HEK293 (cell line): ENCODE measurements at regions not wholly inside any gene's neighbourhood (a gene's known extent, or its start where the extent isn't known, plus 50 kb on each side); places are given as distances from the start of the nearest gene placed in this dataset.

Experiments
- KLF17 ChIP-seq: fragments of 450-650 bp; formaldehyde crosslinking; IDR thresholded peaks from 2 replicates; pipeline ENCODE4 v1.5.1; 2016; ENCODE audit warnings: missing biosample characterization, missing genetic modification characterization
- ZNF114 ChIP-seq: fragments of 450-650 bp; formaldehyde crosslinking; IDR thresholded peaks from 2 replicates; pipeline ENCODE4 v1.5.0; 2017; ENCODE audit warnings: missing biosample characterization, missing genetic modification characterization
- ZNF146 ChIP-seq: fragments of 450-650 bp; formaldehyde crosslinking; IDR thresholded peaks from 2 replicates; pipeline ENCODE4 v1.5.1; 2016; ENCODE audit warnings: missing biosample characterization, missing genetic modification characterization
- ZNF169 ChIP-seq: fragments of 450-650 bp; formaldehyde crosslinking; IDR thresholded peaks from 2 replicates; pipeline ENCODE4 v1.5.1; 2016; ENCODE audit warnings: missing biosample characterization, missing genetic modification characterization
- TF ChIP-seq, protein P1 (sequence below): fragments of 450-650 bp; formaldehyde crosslinking; IDR thresholded peaks from 2 replicates; pipeline ENCODE4 v1.5.1; 2016; ENCODE audit warnings: missing biosample characterization, missing genetic modification characterization
- TF ChIP-seq, protein P2 (sequence below): fragments of 450-650 bp; formaldehyde crosslinking; IDR thresholded peaks from 2 replicates; pipeline ENCODE4 v1.5.1; 2016; ENCODE audit warnings: missing biosample characterization, missing genetic modification characterization

DNA sequence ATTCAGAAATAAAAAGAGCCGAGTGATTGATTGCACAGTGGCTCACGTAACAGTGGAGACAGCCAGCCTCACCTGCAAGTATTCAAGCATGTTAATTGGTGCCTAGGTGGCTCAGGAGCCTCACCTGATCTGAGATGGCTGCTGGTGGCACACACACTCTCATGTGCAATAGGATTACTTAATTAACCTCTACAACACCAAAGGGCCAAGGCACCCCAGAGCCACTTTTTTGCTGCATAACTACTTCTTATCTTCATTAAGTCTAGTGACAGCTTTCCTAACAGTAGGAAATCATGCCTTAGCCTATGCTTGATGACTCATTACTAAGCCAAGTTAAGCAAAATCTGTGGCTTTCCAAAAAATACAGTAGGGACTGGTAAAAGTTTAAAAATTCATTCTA, 117.3 kb upstream of the NOCT start:
- TF ChIP-seq KLF17 (tag by site-specific recombination) (no peak), ZNF169 (no peak), ZNF146 (no peak), ZNF114 (tag by site-specific recombination) (no peak)
- TF ChIP-seq, protein P1, sequence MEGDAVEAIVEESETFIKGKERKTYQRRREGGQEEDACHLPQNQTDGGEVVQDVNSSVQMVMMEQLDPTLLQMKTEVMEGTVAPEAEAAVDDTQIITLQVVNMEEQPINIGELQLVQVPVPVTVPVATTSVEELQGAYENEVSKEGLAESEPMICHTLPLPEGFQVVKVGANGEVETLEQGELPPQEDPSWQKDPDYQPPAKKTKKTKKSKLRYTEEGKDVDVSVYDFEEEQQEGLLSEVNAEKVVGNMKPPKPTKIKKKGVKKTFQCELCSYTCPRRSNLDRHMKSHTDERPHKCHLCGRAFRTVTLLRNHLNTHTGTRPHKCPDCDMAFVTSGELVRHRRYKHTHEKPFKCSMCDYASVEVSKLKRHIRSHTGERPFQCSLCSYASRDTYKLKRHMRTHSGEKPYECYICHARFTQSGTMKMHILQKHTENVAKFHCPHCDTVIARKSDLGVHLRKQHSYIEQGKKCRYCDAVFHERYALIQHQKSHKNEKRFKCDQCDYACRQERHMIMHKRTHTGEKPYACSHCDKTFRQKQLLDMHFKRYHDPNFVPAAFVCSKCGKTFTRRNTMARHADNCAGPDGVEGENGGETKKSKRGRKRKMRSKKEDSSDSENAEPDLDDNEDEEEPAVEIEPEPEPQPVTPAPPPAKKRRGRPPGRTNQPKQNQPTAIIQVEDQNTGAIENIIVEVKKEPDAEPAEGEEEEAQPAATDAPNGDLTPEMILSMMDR: no peak
- TF ChIP-seq, protein P2, sequence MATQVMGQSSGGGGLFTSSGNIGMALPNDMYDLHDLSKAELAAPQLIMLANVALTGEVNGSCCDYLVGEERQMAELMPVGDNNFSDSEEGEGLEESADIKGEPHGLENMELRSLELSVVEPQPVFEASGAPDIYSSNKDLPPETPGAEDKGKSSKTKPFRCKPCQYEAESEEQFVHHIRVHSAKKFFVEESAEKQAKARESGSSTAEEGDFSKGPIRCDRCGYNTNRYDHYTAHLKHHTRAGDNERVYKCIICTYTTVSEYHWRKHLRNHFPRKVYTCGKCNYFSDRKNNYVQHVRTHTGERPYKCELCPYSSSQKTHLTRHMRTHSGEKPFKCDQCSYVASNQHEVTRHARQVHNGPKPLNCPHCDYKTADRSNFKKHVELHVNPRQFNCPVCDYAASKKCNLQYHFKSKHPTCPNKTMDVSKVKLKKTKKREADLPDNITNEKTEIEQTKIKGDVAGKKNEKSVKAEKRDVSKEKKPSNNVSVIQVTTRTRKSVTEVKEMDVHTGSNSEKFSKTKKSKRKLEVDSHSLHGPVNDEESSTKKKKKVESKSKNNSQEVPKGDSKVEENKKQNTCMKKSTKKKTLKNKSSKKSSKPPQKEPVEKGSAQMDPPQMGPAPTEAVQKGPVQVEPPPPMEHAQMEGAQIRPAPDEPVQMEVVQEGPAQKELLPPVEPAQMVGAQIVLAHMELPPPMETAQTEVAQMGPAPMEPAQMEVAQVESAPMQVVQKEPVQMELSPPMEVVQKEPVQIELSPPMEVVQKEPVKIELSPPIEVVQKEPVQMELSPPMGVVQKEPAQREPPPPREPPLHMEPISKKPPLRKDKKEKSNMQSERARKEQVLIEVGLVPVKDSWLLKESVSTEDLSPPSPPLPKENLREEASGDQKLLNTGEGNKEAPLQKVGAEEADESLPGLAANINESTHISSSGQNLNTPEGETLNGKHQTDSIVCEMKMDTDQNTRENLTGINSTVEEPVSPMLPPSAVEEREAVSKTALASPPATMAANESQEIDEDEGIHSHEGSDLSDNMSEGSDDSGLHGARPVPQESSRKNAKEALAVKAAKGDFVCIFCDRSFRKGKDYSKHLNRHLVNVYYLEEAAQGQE (tag by site-specific recombination): no peak
